GM21423 (cell line): ENCODE measurements at regions not wholly inside any gene's neighbourhood (a gene's known extent, or its start where the extent isn't known, plus 50 kb on each side); places are given as distances from the start of the nearest gene placed in this dataset.
"Not testable (repeated sequence)": the region's sequence is repeated elsewhere in the genome, so short reads cannot be mapped to it uniquely, and the experiment has no call there.

Experiments used
- ATAC-seq: cut with Tn5 transposase; IDR thresholded peaks from one replicate; pipeline ENCODE4 v1.9.1; 2021; ENCODE audit warnings: mild to moderate bottlenecking, moderate library complexity; ENCODE audit not compliant: unreplicated experiment

- ATAC-seq, result no peak
These were observed 255.1 kb upstream of the KRR1 start for GRCh38 chr12:75766263-75767160.

- ATAC-seq, result no peak
These were observed 254.0 kb upstream of the KRR1 start for GRCh38 chr12:75765170-75766059.

- ATAC-seq, result no peak
These were observed 252.9 kb upstream of the KRR1 start for GRCh38 chr12:75764091-75764841.

GRCh38 chr12:75760573-75761294, 249.3 kb upstream of the KRR1 start:
- no peak for ATAC-seq

- ATAC-seq, result no peak
These were observed 248.6 kb upstream of the KRR1 start for GRCh38 chr12:75759842-75760572.

- no peak for ATAC-seq
These were observed 247.8 kb upstream of the KRR1 start for GRCh38 chr12:75759196-75759595.

- no peak for ATAC-seq
These were observed 245.4 kb upstream of the KRR1 start for GRCh38 chr12:75756771-75757170.

- ATAC-seq, result no peak
These were observed 244.7 kb upstream of the KRR1 start for GRCh38 chr12:75756111-75756510.

GRCh38 chr12:75754698-75755097, 243.3 kb upstream of the KRR1 start:
- ATAC-seq, result no peak

- no peak for ATAC-seq
These were observed 242.7 kb upstream of the KRR1 start for GRCh38 chr12:75754141-75754540.

GRCh38 chr12:75751769-75752471, 240.5 kb upstream of the KRR1 start:
- ATAC-seq, result no peak

GRCh38 chr12:75750716-75751306, 239.4 kb upstream of the KRR1 start:
- no peak for ATAC-seq

GRCh38 chr12:75748990-75749389, 237.6 kb upstream of the KRR1 start:
- ATAC-seq, result not testable (repeated sequence)

GRCh38 chr12:75748136-75748535, 236.7 kb upstream of the KRR1 start:
- no peak for ATAC-seq

GRCh38 chr12:75747572-75748021, 236.2 kb upstream of the KRR1 start:
- ATAC-seq, result no peak

- no peak for ATAC-seq
These were observed 235.2 kb upstream of the KRR1 start for GRCh38 chr12:75746621-75747020.

GRCh38 chr12:75744607-75745256, 233.3 kb upstream of the KRR1 start:
- no peak for ATAC-seq

GRCh38 chr12:75742961-75743360, 231.6 kb upstream of the KRR1 start:
- no peak for ATAC-seq
